UCSD-AML1 (cell line): ENCODE measurements at regions not wholly inside any gene's neighbourhood (a gene's known extent, or its start where the extent isn't known, plus 50 kb on each side); places are given as distances from the start of the nearest gene placed in this dataset.

Experiments used
- DNase-seq: peaks from one replicate; lab custom pipeline; 2025; ENCODE audit not compliant: unreplicated experiment; lab: John Stamatoyannopoulos, UW

DNA sequence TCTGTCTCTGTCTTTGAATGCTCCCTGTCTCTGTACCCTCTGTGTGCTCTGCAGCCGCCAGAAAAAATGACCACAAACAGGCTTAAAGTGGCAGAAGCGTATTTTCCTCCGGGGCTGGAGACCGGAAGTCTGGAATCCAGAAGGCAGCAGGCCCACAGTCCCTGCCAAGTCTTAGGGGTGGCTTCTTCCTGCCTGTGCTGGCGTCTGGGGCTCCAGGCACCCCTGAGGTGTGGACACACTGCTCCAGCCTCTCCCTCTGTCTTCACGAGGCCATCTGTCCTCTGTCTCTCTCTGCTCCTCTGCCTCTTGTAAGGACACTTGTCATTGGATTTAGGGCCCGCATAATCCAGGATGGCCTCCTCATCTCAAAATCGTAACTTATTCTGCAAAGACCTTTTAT lies 298.4 kb upstream of the IRX4 start:
- DNase-seq, result no peak

DNA sequence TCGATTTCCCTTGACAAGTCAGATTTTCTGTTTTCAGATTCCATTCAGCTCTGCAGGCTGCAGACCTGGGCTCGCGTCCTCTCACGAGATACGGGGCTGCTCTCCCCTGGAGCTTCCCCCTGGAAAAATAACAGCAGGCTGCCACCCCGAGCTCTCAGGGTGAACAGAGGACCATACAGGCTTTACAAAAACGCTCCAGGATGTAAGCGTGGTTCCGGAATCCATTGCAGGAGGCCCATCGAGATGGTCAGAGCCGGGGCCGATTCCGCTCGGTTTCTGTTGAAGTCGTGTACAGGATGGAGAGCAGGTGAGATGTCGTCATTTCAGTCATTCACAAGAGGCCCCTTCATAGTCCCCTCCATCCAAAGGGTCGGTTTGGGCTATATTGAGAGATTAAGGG lies 297.7 kb upstream of the IRX4 start:
- DNase-seq, result no peak

DNA sequence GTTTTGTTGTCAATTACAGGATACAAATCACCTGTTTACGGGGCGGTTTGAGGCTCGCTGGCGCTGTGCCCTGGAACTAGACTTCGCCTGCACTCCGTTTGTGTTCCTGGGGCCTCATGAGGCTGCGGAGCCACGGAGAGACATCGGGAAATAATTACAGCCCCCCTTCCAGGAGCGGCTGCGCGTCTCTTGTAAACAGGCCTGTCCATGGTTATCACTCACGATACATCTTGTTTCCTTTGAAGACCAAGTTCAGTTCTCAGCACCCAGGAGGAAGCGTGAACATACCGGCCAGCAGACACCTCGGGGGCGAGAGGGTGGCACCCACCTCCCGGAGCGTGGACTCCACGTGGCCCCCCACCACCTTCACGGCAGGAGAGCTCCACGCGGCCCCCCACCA lies 297.1 kb upstream of the IRX4 start:
- DNase-seq, result no peak

- no peak for DNase-seq
Observed at GRCh38 chr5:2178528-2178927, 295.8 kb upstream of the IRX4 start.

DNA sequence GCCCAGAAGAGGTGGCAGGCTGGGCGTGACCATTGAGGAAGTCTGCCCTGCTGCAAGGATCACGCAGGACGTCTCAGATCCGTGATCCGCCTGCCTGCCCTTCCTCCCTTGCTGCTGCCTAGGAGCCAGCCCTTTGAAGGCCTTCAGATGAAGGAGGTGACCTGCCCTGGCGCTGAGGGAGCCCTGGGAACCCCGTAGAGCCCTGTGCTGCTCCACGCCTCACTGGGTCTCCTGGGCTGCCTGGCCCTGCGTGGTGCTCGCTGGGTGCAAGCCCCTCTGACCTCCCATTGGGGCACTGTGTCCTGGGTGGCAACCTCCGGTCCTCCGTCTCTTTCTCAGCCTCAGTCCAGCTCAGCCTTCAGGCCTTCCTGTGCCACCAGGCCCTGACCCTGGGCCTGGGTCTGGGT lies 295.3 kb upstream of the IRX4 start:
- no peak for DNase-seq

GRCh38 chr5:2177244-2177643 lies 294.5 kb upstream of the IRX4 start:
- DNase-seq, result no peak

DNA sequence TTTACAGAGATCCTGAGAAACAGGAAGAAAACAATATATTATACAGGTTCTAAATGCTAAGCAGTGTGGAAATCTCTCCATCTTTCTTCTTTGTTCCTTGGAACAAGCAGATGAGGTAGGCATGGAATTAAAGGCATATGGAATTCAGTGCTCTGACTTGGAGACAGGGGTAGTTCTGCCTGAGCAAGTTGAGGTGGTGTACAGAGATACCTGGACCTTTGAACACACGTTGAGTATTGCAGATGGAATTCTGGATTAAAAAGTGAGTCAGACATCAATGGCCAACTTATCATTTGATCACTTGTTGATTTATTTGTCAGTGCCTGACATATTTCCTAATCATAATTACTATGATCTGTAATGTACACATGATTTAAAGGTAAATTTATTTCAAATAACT lies 293.9 kb upstream of the IRX4 start:
- DNase-seq, result no peak

- no peak for DNase-seq
Observed at GRCh38 chr5:2175842-2176404, 293.2 kb upstream of the IRX4 start.

DNA sequence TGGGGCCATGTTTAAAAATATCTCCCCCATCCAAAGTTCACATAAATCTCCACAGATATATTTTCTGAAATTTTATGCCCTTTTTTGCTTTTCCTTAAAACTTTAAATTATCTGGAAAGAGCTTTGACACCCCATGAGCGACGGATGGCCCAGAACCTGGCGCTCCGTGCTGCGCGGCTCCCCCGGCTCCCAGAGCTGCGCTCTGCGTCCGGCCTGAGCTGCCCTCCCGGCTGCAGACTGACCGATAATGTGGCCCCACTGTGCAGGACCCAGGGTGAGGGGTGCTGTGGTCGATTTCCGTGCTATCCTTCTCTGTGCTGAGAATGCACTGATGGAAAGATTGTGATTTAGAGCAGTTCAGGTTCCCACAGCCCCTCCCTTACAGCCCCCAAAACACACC lies 292.3 kb upstream of the IRX4 start:
- no peak for DNase-seq

DNA sequence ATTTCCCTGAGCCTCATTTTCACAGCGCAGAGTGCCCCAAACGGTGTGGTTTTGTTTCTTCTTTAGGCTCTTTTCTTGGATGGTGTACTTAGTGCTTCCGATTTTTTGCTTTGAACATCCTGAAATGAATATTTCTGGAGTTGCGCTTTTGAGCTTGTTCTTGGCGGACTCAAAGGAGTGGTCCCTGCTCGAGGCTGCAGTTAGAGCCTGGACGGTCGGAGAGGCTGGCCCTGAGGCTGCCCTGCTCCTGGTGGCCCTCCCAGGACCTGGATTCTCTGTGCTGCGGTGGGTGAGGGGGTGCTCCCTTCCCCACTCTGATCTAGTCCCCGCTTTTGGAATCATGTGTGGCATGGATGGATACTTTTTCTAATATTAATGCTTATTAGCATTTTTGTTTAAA lies 291.8 kb upstream of the IRX4 start:
- DNase-seq, result no peak

DNA sequence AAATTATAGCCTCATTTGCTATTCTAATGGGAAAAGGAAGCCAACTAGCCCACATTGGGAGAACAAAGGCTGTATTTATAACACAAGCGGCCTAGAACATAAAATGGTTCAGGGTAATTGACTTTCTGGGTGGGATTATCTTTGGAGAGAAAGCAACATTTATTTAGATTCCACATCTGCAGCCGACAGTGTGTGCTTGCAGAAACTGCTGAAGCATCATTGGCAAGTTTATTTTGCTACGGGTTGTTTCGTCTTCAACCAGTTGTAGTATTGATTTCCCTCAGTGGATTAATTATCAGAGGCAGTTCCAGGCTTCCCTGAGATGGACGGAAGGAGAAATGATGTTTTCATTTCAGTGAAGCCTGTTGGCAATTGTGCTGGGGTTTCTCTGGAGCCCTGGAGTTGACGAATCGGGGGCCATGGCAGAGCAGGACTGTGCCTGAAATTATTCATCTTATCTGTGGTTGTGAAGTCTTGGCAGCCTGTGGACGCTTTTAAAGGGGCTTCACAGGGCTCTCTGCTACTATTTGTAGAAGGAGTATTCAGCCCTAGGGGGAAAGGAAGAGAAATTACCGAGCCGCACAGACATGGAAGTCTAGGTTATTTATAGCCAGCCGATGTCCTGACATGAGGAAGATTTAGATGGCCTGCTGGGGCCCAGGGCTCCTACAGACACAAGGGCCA lies 290.6 kb upstream of the IRX4 start:
- DNase-seq, result no peak

DNA sequence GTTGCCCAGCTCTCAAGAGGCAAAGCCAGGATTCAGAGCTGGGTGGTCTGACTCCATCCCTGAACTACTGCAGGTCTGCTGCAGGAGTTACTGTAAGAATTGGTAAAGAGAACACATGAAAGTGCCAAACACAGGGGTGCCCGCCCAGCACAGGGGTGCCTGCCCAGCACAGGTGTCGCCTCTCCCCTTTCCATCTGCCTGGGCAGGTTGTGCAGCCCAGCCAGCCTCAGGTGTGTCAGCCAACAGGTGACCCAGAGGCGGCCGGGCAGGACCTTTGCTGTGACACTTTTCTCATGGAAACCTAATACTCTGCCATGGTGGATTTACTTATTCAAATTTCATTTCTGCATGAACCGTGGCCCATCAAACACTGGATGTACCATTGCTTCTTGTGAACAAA lies 289.7 kb upstream of the IRX4 start:
- no peak for DNase-seq

DNA sequence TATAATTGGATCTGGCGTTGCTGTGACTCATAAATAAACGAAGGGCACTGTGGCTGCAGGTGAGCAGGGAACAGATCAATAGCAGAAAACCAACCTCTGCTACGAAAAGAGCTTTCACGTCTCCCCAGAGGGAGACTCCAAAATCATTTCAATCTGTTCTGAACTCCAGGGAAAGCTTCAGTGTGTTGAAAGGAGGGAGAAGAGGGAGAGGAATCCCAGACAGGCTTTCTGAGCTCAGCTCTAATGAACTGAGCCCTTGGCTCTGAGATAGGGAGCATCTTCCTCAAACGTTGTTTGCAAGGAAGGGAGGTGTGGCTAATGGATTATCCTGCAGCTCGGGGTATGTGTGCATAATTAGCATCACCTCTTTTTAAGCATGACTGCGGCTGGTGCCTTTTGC lies 288.0 kb upstream of the IRX4 start:
- no peak for DNase-seq

DNA sequence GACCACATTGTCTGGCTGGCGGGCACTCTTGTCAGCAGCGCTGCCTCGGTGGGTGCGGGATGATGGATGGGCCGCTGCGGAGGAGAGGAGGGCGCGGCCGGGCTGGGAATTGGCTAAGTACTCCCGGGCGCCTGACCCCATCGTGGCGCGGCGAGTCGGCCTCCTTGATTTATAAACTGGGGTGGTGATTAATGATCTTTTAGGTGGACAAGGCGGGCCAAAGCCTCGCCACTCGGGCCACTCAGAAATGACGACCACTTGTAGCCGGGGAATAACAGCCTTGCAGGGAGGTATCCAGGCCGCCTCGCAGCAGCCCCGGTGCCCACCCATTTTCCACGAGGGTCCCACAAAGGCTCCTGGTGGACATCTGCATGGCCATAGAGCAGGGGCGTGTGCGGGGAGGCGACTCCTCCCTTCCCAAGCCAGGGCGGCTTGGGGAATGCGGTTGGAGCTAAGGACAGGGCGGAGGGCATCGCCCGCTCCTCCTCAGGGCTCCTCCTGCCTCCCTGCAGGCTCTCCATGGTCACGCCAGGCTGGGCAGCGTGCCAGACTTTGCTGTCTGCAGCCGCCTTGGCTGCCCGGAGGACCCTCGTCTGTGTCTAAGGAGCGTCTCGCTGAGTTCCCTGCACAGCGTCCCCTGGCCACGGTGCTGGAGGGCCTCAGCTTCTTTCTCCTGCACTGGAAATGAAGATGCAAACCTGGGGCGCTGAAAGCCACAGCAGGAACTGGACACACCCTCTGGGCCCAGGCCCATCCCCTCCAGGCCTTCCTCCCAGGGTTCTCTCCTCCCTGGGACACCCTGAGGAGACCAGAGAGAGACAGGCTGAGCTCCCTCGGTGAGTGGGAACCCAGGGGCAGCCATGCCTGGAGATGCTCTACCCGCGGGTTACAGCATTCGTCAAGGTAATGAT lies 287.4 kb upstream of the IRX4 start:
- DNase-seq, result no peak

DNA sequence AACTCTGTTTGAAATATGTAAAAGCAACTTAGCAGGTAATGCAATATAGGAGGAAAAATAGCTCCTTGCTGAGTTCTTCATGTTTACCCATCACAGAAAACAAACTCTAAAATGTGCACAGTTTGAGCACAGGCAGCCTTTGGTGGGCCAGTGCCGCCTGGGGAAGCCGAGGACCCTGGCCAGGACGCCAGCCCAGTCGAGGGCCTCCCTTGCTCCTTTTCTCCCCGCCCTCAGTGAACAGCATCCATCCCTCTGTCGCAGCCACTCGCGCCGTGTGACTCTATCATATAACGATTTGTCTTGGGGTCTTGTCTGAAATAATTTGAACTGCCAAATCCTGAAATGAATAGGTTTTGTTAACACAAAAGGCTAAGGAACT lies 286.7 kb upstream of the IRX4 start:
- DNase-seq, result no peak

- DNase-seq, result no peak
Observed at GRCh38 chr5:2168601-2169429, 286.1 kb upstream of the IRX4 start.

- no peak for DNase-seq
Observed at GRCh38 chr5:2167671-2168070, 284.9 kb upstream of the IRX4 start.

DNA sequence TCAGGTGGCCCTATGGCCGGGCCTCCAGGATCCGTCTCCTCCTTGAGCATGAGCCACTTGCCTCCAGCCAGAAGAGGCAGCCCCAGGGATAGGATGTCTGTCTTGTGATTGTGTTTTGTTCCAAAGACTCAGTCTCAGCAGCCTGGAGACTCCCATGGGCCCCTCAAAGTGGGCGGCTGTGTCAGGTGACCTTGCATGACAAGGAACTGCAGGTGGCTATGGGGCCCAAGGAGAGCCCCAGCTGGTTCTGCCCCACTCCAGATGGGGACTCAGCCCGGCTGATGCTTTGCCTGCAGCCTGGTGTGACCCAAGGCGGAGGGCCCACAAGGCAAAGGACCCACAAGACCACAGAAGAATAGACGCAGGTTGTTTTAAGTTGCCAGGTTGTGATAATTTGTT lies 284.3 kb upstream of the IRX4 start:
- no peak for DNase-seq

DNA sequence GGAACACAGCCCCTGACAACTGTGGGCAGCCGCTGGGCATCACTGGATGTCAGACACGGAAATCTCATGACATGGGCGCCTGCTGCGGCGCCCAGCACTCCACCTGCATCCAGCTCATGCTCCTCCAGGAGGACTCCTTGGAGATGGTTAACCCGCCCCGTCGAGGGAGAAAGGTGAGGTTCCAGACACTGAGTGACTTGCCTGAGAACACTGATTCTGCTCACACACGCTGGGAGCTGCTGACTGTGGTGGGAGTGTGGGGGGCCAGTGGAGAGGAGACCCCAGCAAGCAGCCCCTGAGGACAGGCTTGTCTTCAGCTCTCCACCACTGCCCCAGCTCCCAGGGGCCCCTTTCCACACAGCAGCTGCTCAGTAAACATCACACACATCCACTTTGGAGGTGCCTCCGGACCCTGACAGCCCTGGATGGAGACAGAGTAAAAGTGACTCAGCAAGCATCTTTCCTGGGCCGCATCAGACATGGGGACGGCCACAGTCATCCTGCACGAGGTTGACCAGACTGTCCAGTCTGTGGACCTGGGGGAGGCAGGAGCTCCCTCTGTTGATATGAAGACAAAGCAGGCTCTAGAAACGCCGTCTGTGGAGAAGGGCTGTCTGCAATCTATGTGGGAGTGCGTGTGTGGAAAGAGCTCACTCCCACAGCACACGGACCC lies 283.7 kb upstream of the IRX4 start:
- no peak for DNase-seq

DNA sequence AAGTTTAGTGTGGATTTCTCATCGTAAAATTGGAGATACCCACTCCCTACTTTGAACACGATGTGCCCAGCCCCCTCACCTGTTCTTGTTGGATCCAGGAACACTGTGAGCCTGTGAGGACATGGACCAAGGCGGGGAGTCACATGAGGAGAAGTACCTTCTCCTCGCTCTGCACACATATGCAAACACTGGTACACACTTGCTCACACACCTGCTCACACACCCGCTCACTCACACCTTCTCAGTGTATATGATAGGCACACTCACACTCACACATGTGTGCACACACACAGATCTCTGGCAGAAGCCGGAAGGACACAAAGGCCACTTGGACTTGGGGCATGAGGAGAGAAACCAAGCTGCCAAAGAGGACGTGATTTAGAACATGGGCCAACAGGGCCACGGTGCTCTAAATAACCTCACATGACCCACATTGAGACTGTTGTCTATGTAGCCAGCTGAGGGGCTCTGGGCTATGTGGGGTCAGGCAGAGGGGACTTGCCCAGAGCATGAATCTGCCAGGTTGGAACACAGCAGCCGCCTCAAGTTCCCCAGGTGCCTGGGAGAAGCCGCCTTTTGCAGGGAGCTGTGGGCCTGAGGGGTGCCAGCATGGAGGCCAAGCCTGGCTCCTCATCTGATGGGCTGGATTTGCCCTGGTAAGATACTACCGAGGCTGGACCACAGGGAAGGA lies 283.0 kb upstream of the IRX4 start:
- no peak for DNase-seq
